Mucosa of descending colon (tissue), 3 donors: ENCODE measurements at regions not wholly inside any gene's neighbourhood (a gene's known extent, or its start where the extent isn't known, plus 50 kb on each side); places are given as distances from the start of the nearest gene placed in this dataset.

Experiments used
- ATAC-seq: fragments of 200-7000 bp; cut with Tn5 transposase; one replicate; pipeline ENCODE4 v1.9.1; 2020; ENCODE audit warnings: mild to moderate bottlenecking, moderate library complexity
- DNase-seq, 3 donors: peaks; one replicate each; pipeline ENCODE4 v3.0.0-alpha.2; 2020
- H3K36me3 ChIP-seq: fragments of 200-600 bp; one replicate; pipeline ENCODE4 v1.8.0; 2021; ENCODE audit warnings: low read depth, mild to moderate bottlenecking
- H3K4me1 ChIP-seq: fragments of 200-600 bp; one replicate; pipeline ENCODE4 v1.8.0; 2021; ENCODE audit warnings: low read depth, mild to moderate bottlenecking
- H3K4me3 ChIP-seq: fragments of 200-600 bp; one replicate; pipeline ENCODE4 v1.8.0; 2021; ENCODE audit warnings: mild to moderate bottlenecking
- H3K9me3 ChIP-seq: fragments of 200-600 bp; one replicate; pipeline ENCODE4 v1.8.0; 2021; ENCODE audit warnings: mild to moderate bottlenecking
- CTCF ChIP-seq: fragments of 200-600 bp; IDR thresholded peaks from one replicate; pipeline ENCODE4 v1.8.0; 2022; ENCODE audit warnings: antibody characterized with exemption, mild to moderate bottlenecking
- intact Hi-C, 2 donors: fragments of 100-400 bp; cut with DNase I in 1 of 2; cut with micrococcal nuclease in 1 of 2; formaldehyde crosslinking; loops; one replicate each; pipeline versions ENCODE4 v1.11.0 to v1.11.1; 2022; cut with DNase I, micrococcal nuclease
- donor health status: DM: no; HTN: no; CAD: no; lungs with moderate emphysema.
- donor health status: DM: no; HTN: no; CAD: no.
- donor health status: DM: no; HTN: yes; CAD: no.

- H3K36me3 ChIP-seq: no peaks in the 10 kb centered on the region
- no peak overlapping the region for H3K4me3 ChIP-seq
- no peak for TF ChIP-seq CTCF
- no peaks in the 10 kb centered on the region for H3K9me3 ChIP-seq
- intact Hi-C loops: no loop called here
- H3K4me1 ChIP-seq: no peaks in the 10 kb centered on the region
- DNase-seq (no peak), ATAC-seq (no peak)
These were observed 403.1 kb downstream of the PDGFC start for GRCh38 chr4:156568484-156568883.

- Histone ChIP-seq H3K36me3 (no peaks in the 10 kb centered on the region), H3K4me3 (no peak overlapping the region), H3K4me1 (no peaks in the 10 kb centered on the region), H3K9me3 (no peaks in the 10 kb centered on the region)
- intact Hi-C loops: no loop called here
- TF ChIP-seq CTCF: no peak
- ATAC-seq: no peak
- no peak for DNase-seq
These were observed 403.6 kb downstream of the PDGFC start for GRCh38 chr4:156568041-156568440.

GRCh38 chr4:156560701-156561100, 410.9 kb downstream of the PDGFC start:
- no peaks in the 10 kb centered on the region for H3K4me1 ChIP-seq
- DNase-seq: no peak

GRCh38 chr4:156559346-156559745, 412.3 kb downstream of the PDGFC start:
- Histone ChIP-seq H3K4me1 (no peaks in the 10 kb centered on the region), H3K4me3 (no peak overlapping the region), H3K36me3 (no peaks in the 10 kb centered on the region), H3K9me3 (no peaks in the 10 kb centered on the region)
- ATAC-seq (no peak), DNase-seq (no peak)
- no peak for TF ChIP-seq CTCF
- intact Hi-C loops: no loop called here

More at GRCh38 chr4:156560701-156561100, 410.9 kb downstream of the PDGFC start:
- no peak overlapping the region for H3K4me3 ChIP-seq
- TF ChIP-seq CTCF: no peak
- no peak for ATAC-seq
- intact Hi-C loops: no loop called here
- H3K36me3 ChIP-seq: no peaks in the 10 kb centered on the region
- H3K9me3 ChIP-seq: no peaks in the 10 kb centered on the region

GRCh38 chr4:156558373-156559025, 413.1 kb downstream of the PDGFC start:
- H3K9me3 ChIP-seq: no peaks in the 10 kb centered on the region
- H3K4me3 ChIP-seq: no peak overlapping the region
- no peak for DNase-seq
- no peaks in the 10 kb centered on the region for H3K4me1 ChIP-seq
- ATAC-seq: no peak
- intact Hi-C loops: no loop called here
- TF ChIP-seq CTCF: no peak
- no peaks in the 10 kb centered on the region for H3K36me3 ChIP-seq

- H3K36me3 ChIP-seq: no peaks in the 10 kb centered on the region
- no peaks in the 10 kb centered on the region for H3K4me1 ChIP-seq
- intact Hi-C loops: no loop called here
- ATAC-seq (no peak), DNase-seq (no peak)
- no peak for TF ChIP-seq CTCF
- H3K4me3 ChIP-seq: no peak overlapping the region
- no peaks in the 10 kb centered on the region for H3K9me3 ChIP-seq
These were observed 413.7 kb downstream of the PDGFC start for GRCh38 chr4:156557920-156558319.
